IPS DF 4.7 (cell line): ENCODE measurements at regions not wholly inside any gene's neighbourhood (a gene's known extent, or its start where the extent isn't known, plus 50 kb on each side); places are given as distances from the start of the nearest gene placed in this dataset.
"Not testable (repeated sequence)": the region's sequence is repeated elsewhere in the genome, so short reads cannot be mapped to it uniquely, and the experiment has no call there.

ENCODE experiments used
- DNase-seq: peaks from one replicate; pipeline ENCODE4 v3.0.0-alpha.2; 2013; ENCODE audit warnings: low spot score; ENCODE audit errors: extremely low read depth

GRCh38 chr18:56444201-56444600 is 194.2 kb downstream of the TXNL1 start:
- no peak for DNase-seq

- DNase-seq = no peak
Observed at GRCh38 chr18:56443166-56443907, 195.1 kb downstream of the TXNL1 start.

- not testable (repeated sequence) for DNase-seq
Observed at GRCh38 chr18:56438480-56438879, 199.9 kb downstream of the TXNL1 start.

GRCh38 chr18:56436651-56437050 is 201.7 kb downstream of the TXNL1 start:
- no peak for DNase-seq

GRCh38 chr18:56433919-56434318 is 204.5 kb downstream of the TXNL1 start:
- no peak for DNase-seq

- no peak for DNase-seq
Observed at GRCh38 chr18:56431551-56431950, 206.8 kb downstream of the TXNL1 start.

DNA sequence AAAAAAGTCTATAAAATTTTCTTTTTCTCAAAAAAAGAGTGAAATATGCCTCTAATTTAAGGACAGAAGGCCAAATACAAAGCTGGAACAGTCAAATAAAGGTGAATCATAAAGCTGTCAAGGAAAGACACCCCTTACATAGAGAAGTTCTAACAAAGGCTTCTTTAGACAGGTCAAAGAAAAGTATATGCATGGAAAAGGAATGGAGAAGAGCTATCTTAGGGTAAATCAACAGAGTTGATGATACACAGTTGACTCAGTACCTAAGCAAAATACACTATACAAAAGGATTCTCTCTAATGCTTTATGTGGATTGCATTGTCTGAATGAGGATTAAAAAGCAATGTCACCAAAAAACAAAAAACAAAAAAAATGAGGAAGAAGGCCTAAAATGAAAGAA is 214.8 kb downstream of the TXNL1 start:
- DNase-seq = no peak

DNA sequence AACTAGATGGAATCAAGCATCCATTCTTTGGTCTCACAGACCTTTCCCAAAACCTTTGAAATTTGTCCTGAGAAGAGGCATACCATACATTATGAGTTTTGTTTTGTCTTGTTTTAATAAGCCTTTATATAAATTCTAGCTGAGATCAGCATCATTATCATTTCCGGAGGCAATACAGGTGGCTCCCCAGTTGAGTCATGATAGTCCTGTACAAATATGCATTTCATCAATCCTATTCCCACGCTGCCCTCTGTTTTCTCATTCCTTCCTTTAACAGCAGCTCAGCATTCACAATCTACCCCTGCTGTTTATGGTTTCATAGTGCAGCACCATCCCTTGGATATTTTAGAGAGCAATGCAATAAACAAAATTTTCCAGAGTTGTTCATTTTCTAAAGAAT is 216.7 kb downstream of the TXNL1 start:
- no peak for DNase-seq

DNA sequence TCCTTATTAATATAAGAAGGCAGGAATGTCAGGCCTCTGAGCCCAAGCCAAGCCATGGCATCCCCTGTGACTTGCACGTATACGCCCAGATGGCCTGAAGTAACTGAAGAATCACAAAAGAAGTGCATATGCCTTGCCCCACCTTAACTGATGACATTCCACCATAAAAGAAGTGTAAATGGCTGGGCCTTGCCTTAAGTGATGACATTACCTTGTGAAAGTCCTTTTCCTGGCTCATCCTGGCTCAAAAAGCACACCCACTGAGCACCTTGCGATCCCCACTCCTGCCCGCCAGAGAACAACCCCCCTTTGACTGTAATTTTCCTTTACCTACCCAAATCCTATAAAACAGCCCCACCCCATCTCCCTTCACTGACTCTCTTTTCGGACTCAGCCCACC is 217.5 kb downstream of the TXNL1 start:
- not testable (repeated sequence) for DNase-seq

DNA sequence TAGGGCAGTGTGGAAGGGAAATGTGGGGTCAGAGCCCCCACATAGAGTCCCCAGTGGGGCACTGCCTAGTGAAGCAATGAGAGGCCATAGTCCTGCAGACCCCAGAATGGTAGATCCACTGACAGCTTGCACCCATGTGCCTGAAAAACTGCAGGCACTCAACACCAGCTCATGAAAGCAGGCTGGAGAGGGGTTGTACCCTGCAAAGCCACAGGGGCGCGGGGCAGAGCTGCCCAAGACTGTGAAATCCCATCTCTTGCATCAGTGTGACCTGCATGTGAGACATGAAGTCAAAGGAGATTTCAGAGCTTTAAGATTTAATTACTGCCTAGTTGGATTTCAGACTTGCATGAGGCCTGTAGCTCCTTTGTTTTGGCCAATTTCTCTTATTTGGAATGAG is 224.0 kb downstream of the TXNL1 start:
- DNase-seq = no peak

GRCh38 chr18:56413862-56414261 is 224.5 kb downstream of the TXNL1 start:
- no peak for DNase-seq

- no peak for DNase-seq
Observed at GRCh38 chr18:56412951-56413350, 225.4 kb downstream of the TXNL1 start.

- no peak for DNase-seq
Observed at GRCh38 chr18:56409736-56410135, 228.7 kb downstream of the TXNL1 start.

DNA sequence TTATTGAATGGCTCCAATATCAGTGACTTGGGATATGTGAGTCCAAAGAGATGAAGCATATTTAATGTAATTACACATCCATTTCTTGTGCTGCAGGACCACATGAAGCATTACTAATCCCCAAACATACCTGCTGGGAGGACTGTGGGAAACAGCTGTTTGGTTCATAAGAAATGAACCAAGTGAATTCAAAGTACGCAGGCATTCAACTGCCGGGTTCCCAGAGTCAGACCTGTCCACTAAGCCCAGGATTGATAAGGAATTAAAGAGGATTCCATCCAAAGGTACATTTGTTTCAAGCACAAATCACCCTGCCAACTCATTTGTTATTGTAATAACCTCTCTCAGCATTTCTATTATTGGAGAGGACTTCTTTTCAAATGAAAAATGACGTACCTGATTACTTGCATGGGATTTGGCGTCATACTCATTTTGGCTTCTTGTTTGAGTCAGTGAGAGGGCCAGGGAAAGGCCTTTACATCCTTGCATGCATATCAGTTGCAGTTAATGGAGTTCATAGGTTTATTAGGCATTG is 230.7 kb downstream of the TXNL1 start:
- no peak for DNase-seq

DNA sequence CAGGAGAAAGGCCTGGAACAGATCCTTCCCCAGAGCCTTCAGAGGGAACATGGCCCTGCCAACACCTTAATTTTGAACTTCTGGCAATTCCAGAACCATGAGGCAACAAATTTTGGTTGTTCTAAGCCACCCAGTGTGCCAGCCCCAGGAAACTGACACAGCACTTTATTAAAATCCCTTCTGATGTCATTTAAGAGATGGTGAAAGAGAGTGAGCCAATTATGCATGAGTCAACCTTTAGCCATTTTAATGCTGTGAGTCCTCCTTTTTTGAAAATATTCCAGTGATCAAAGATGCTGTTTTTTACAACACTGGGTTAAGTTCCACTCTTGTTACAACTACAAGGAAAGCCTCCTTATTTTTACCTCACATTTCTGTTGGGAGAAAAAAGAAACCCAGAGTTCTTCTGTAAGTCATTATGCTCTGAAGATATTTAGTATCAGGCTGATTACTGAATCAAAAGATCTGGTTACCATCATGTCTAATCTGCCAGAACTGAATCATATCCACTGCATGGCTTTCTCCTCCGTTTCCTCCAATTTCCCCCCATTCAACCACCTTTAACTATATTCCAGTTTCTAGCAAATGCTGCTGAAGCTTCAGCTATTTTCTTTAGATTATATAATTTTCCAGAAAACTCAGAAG is 235.4 kb downstream of the TXNL1 start:
- no peak for DNase-seq

GRCh38 chr18:56393870-56394269 is 244.5 kb downstream of the TXNL1 start:
- DNase-seq = no peak

- no peak for DNase-seq
Observed at GRCh38 chr18:56391931-56392590, 246.3 kb downstream of the TXNL1 start.

- DNase-seq = no peak
Observed at GRCh38 chr18:56390626-56391025, 247.8 kb downstream of the TXNL1 start.

DNA sequence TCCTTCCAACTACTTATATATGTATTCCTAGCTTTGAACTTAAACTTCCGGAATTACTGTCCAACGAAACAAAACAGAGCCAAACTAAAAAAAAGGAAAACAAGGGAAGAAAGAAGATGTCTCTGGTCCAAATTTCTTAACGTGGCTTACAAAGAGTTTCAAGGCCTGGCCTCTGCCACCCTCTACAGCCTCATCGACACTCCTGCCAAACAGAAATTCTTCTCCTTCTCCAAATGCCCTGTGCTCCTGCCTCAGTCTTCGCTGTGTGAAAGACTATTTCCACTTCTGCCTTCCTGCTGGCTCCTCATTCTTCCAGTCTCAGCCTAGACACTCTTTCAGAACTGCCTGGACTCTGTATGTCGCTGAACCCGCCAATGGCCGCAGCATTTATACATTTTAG is 249.2 kb downstream of the TXNL1 start:
- no peak for DNase-seq

DNA sequence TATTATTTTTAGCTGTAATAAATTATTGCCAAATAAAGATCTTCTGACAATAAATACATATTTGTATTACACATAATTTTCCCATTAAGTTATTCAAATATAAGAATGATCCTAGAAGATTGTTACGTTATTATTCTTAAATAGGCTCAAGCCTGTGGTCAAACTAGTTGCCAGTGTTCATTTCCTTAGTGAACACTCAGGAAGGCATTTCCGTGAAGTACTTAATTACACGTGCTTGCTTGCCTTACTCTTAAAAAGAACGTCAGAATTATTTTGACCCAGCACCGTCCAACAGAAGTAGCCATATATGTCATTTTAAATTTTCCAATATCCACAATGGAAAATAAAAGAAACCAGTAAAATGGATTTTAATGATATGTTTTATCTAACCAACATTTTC is 249.8 kb downstream of the TXNL1 start:
- DNase-seq = no peak

GRCh38 chr18:56386856-56387255 is 251.5 kb downstream of the TXNL1 start:
- DNase-seq = no peak

DNA sequence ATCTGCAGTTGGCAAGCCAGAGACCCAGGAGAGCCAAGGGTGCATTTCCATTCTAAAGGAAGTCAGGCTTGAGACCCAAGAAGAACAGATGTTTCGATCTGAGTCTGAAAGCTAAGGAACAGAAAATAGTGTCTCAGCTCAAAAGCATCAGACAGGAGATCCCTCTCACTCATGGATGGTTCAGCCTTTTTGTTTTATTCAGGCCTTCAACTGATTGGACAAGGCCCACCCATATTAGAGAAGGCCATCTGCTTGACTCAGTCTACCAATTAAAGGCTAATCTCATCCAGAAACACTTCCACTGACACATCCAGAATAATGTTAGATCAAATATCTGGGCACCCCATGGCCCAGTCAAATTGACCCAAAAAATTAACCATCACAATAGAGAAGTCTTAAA is 255.0 kb downstream of the TXNL1 start:
- no peak for DNase-seq
